Right lobe of liver (tissue), 6 donors: ENCODE measurements at regions not wholly inside any gene's neighbourhood (a gene's known extent, or its start where the extent isn't known, plus 50 kb on each side); places are given as distances from the start of the nearest gene placed in this dataset.

Experiments
- ATAC-seq, 4 donors: fragments of 200-7000 bp; cut with Tn5 transposase; one replicate each; pipeline ENCODE4 v1.9.1; 2020; ENCODE audit warnings: mild to moderate bottlenecking in 4 of 4, moderate library complexity in 4 of 4
- DNase-seq, 3 donors: peaks; one replicate each; pipeline ENCODE4 v3.0.0-alpha.2; 2020
- H3K27ac ChIP-seq, 3 donors: fragments of 200-600 bp; one replicate each; pipeline ENCODE4 v1.8.0; 2022
- H3K27me3 ChIP-seq, 2 donors: fragments of 200-600 bp; one replicate each; pipeline ENCODE4 v1.8.0; 2022
- H3K36me3 ChIP-seq, 4 donors: fragments of 200-600 bp; sonication (generic) in 1 of 4; one replicate each; pipeline versions ENCODE4 v1.5.1 to v1.8.0; 2017 to 2022; ENCODE audit warnings: control low read depth in 1 of 4
- H3K4me1 ChIP-seq, 4 donors: fragments of 200-600 bp; sonication (generic) in 1 of 4; one replicate each; pipeline versions ENCODE4 v1.5.1 to v1.8.0; 2017 to 2022; ENCODE audit warnings: control low read depth in 1 of 4
- H3K4me3 ChIP-seq, 3 donors: fragments of 200-600 bp; one replicate each; pipeline ENCODE4 v1.8.0; 2022
- H3K9me3 ChIP-seq, 4 donors: fragments of 200-600 bp; sonication (generic) in 1 of 4; one replicate each; pipeline versions ENCODE4 v1.5.1 to v1.8.0; 2017 to 2022; ENCODE audit warnings: control low read depth in 1 of 4
- CTCF ChIP-seq, 4 donors: fragments of 200-600 bp in 3 of 4; fragments of 450-650 bp in 1 of 4; IDR thresholded peaks; one replicate each; pipeline versions ENCODE4 v1.5.1 to v1.8.0; 2016 to 2022; ENCODE audit warnings: antibody characterized with exemption in 4 of 4, mild to moderate bottlenecking in 2 of 4
- POLR2A ChIP-seq: fragments of 450-650 bp; IDR thresholded peaks from one replicate; pipeline ENCODE4 v1.6.1; 2017; ENCODE audit warnings: antibody characterized with exemption, mild to moderate bottlenecking
- WGBS: methylation state at CpG from one replicate; pipeline ENCODE4 v1.1.6; 2018; ENCODE audit warnings: low coverage, low lambda C conversion rate; ENCODE audit not compliant: insufficient coverage; ENCODE audit errors: missing lambda C conversion rate; 5-methylcytosine and 5-hydroxymethylcytosine counted together
- intact Hi-C, 2 donors: fragments of 100-400 bp; cut with DNase I; formaldehyde crosslinking; loops; one replicate each; pipeline versions ENCODE4 v1.11.2 to v1.14.1; 2022
- donor health status: DM: no; HTN: yes; CAD: no.
- donor health status: DM: no; HTN: no; CAD: no.
- donor health status: DM: no; HTN: no; CAD: no.
- donor health status: DM: no; HTN: yes; CAD: no.
- donor health status: DM: no; HTN: yes; CAD: no.

GRCh38 chr5:117183326-117183725 is 608.7 kb upstream of the SEMA6A start:
- no peaks in the 10 kb centered on the region for H3K4me1 ChIP-seq
- intact Hi-C loops = no loop called here
- H3K9me3 ChIP-seq = no peaks in the 10 kb centered on the region
- H3K4me3 ChIP-seq = no peak overlapping the region
- no peak overlapping the region for H3K27ac ChIP-seq
- no peaks in the 10 kb centered on the region for H3K36me3 ChIP-seq
- WGBS = 61% methylated on average over 2 of the region's 2 CpGs
- no peak for TF ChIP-seq CTCF (IDR thresholded peaks at IDR 0.05)
- TF ChIP-seq POLR2A = no peak
- H3K27me3 ChIP-seq = no peaks in the 10 kb centered on the region
- ATAC-seq (no peak), DNase-seq (no peak)

GRCh38 chr5:117182104-117182503 is 607.5 kb upstream of the SEMA6A start:
- H3K36me3 ChIP-seq = no peaks in the 10 kb centered on the region
- H3K9me3 ChIP-seq = no peaks in the 10 kb centered on the region
- 64% methylated on average over 1 of the region's 1 CpG for whole genome bisulfite sequencing
- TF ChIP-seq POLR2A = no peak
- no peak for TF ChIP-seq CTCF (IDR thresholded peaks at IDR 0.05)
- ATAC-seq (no peak), DNase-seq (no peak)
- no peak overlapping the region for H3K4me3 ChIP-seq
- H3K4me1 ChIP-seq = no peaks in the 10 kb centered on the region
- intact Hi-C loops = no loop called here
- H3K27me3 ChIP-seq = no peaks in the 10 kb centered on the region
- no peak overlapping the region for H3K27ac ChIP-seq

- H3K27ac ChIP-seq = no peak overlapping the region
- ATAC-seq (no peak), DNase-seq (no peak)
- intact Hi-C loops = no loop called here
- no peaks in the 10 kb centered on the region for H3K9me3 ChIP-seq
- TF ChIP-seq CTCF (IDR thresholded peaks at IDR 0.05) (no peak), POLR2A (no peak)
- no peaks in the 10 kb centered on the region for H3K4me1 ChIP-seq
- no peaks in the 10 kb centered on the region for H3K27me3 ChIP-seq
- H3K36me3 ChIP-seq = no peaks in the 10 kb centered on the region
- H3K4me3 ChIP-seq = no peak overlapping the region
- 74% methylated on average over 1 of the region's 1 CpG for WGBS
Observed at GRCh38 chr5:117177302-117177701, 602.7 kb upstream of the SEMA6A start.

- Histone ChIP-seq H3K4me3 (no peak overlapping the region), H3K27ac (no peak overlapping the region), H3K27me3 (no peaks in the 10 kb centered on the region), H3K36me3 (no peaks in the 10 kb centered on the region), H3K9me3 (no peaks in the 10 kb centered on the region), H3K4me1 (no peaks in the 10 kb centered on the region)
- WGBS = 86% methylated on average over 4 of the region's 4 CpGs
- DNase-seq (no peak), ATAC-seq (no peak)
- intact Hi-C loops = no loop called here
- no peak for TF ChIP-seq CTCF (IDR thresholded peaks at IDR 0.05)
- TF ChIP-seq POLR2A = no peak
Observed at GRCh38 chr5:117165068-117165467, 590.4 kb upstream of the SEMA6A start.

- ATAC-seq = no peak
- no peaks in the 10 kb centered on the region for H3K36me3 ChIP-seq
- no peak for DNase-seq
- H3K4me3 ChIP-seq = no peak overlapping the region
- no peaks in the 10 kb centered on the region for H3K9me3 ChIP-seq
- H3K27ac ChIP-seq = no peak overlapping the region
- H3K27me3 ChIP-seq = no peaks in the 10 kb centered on the region
- WGBS = 39% methylated on average over 7 of the region's 7 CpGs
- no peak for TF ChIP-seq CTCF (IDR thresholded peaks at IDR 0.05)
- TF ChIP-seq POLR2A = no peak
- H3K4me1 ChIP-seq = no peaks in the 10 kb centered on the region
- intact Hi-C loops = no loop called here
Observed at GRCh38 chr5:117161718-117162335, 587.2 kb upstream of the SEMA6A start.
